T-cell (primary cell): ENCODE measurements at regions not wholly inside any gene's neighbourhood (a gene's known extent, or its start where the extent isn't known, plus 50 kb on each side); places are given as distances from the start of the nearest gene placed in this dataset.

Source experiments
- ATAC-seq, 4 experiments: fragments of 200-7000 bp in 3 of 4; fragments of 150-1000 bp in 1 of 4; cut with Tn5 transposase; replicated peaks in 1 of 4; 1 replicate in 3 of 4; 2 replicates in 1 of 4; pipeline ENCODE4 v1.10.0; 2021; ENCODE audit warnings: moderate library complexity in 3 of 4, mild to moderate bottlenecking in 2 of 4, moderate number of reproducible peaks in 1 of 4
- CTCF ChIA-PET, 2 donors: fragments of 300-600 bp; sonication (Branson Sonifier 250); formaldehyde crosslinking; loops; one replicate each; lab custom pipeline; 2022; ENCODE audit warnings: antibody characterized with exemption in 2 of 2; lab: Charles Lee
- POLR2A ChIA-PET, 2 donors: fragments of 300-600 bp; sonication (Branson Sonifier 250); formaldehyde crosslinking; loops; one replicate each; lab custom pipeline; 2022; ENCODE audit warnings: antibody characterized with exemption in 2 of 2; lab: Charles Lee
- DNase-seq, 35 experiments: peaks; one replicate each; pipeline versions ENCODE4 v3.0.0 to v3.0.0-alpha.2; 2013 to 2023
- H3K27ac ChIP-seq: one replicate; pipeline ENCODE4 v1.5.1; 2013; ENCODE audit warnings: low read length
- H3K27me3 ChIP-seq, 2 experiments: replicated peaks in 1 of 2; 1 replicate in 1 of 2; 2 replicates in 1 of 2; pipeline versions ENCODE4 v1.6.1 to v1.7.0; 2013; ENCODE audit warnings: low read length in 1 of 2, mixed read lengths in 1 of 2; ENCODE audit not compliant: control insufficient read depth in 2 of 2, insufficient read depth in 2 of 2; ENCODE audit errors: extremely low read depth in 1 of 2
- H3K36me3 ChIP-seq, 2 donors: 1 replicate in 1 of 2; 2 replicates in 1 of 2; pipeline versions ENCODE4 v1.6.1 to v1.7.0; 2013; ENCODE audit warnings: low read length in 1 of 2; ENCODE audit not compliant: control insufficient read depth in 2 of 2, insufficient read depth in 1 of 2; ENCODE audit errors: extremely low read depth in 1 of 2
- H3K4me1 ChIP-seq, 2 experiments: 1 replicate in 1 of 2; 2 replicates in 1 of 2; pipeline versions ENCODE4 v1.6.1 to v1.7.0; 2013; ENCODE audit warnings: low read length in 2 of 2, mixed read lengths in 1 of 2; ENCODE audit not compliant: insufficient read depth in 2 of 2, control insufficient read depth in 1 of 2; ENCODE audit errors: extremely low read depth in 1 of 2
- H3K4me3 ChIP-seq, 2 donors: 1 replicate in 1 of 2; 2 replicates in 1 of 2; pipeline versions ENCODE4 v1.5.1 to v1.7.0; 2013; ENCODE audit warnings: mild to moderate bottlenecking in 2 of 2, low read length in 1 of 2, moderate library complexity in 1 of 2; ENCODE audit not compliant: control insufficient read depth in 1 of 2; ENCODE audit errors: extremely low read depth in 1 of 2
- H3K9me3 ChIP-seq: 2 replicates; pipeline ENCODE4 v1.7.0; 2013
- H3K27ac Mint-ChIP-seq, 2 donors: one replicate each; pipeline ENCODE4 v1.8.0; 2020 to 2021; ENCODE audit warnings: mild to moderate bottlenecking in 2 of 2, mixed read lengths in 2 of 2
- H3K27me3 Mint-ChIP-seq, 2 donors: one replicate each; pipeline ENCODE4 v1.8.0; 2021 to 2022; ENCODE audit warnings: mixed read lengths in 2 of 2
- H3K36me3 Mint-ChIP-seq: one replicate; pipeline ENCODE4 v1.8.0; 2021; ENCODE audit warnings: mixed read lengths
- H3K4me1 Mint-ChIP-seq, 3 donors: one replicate each; pipeline ENCODE4 v1.8.0; 2020 to 2022; ENCODE audit warnings: mixed read lengths in 3 of 3, mild to moderate bottlenecking in 1 of 3
- H3K4me3 Mint-ChIP-seq, 3 donors: one replicate each; pipeline ENCODE4 v1.8.0; 2020 to 2022; ENCODE audit warnings: mild to moderate bottlenecking in 3 of 3, mixed read lengths in 3 of 3, moderate library complexity in 3 of 3
- H3K9me3 Mint-ChIP-seq, 3 donors: one replicate each; pipeline ENCODE4 v1.8.0; 2020 to 2022; ENCODE audit warnings: mixed read lengths in 3 of 3
- WGBS: methylation state at CpG from one replicate; pipeline ENCODE4 v1.1.5; 2013; ENCODE audit warnings: missing lambda C conversion rate; ENCODE audit not compliant: insufficient coverage; 5-methylcytosine and 5-hydroxymethylcytosine counted together

- Histone ChIP-seq H3K4me3 (no peak overlapping the region), H3K4me1 (peaks cover 14 to 26% of the 10 kb centered on the region in 2 experiments), H3K27me3 (no peaks in the 10 kb centered on the region), H3K27ac (no peak overlapping the region), H3K36me3 (no peaks in the 10 kb centered on the region), H3K9me3 (no peaks in the 10 kb centered on the region)
- H3K9me3 Mint-ChIP-seq: peaks cover 4 to 16% (median 4%) of the 10 kb centered on the region in 3 donors
- DNase-seq: no peak
- ChIA-PET CTCF (no interaction called here), POLR2A (interaction anchor here in 1 of 2 donors (0.7 kb wide), 1 partner anchor 51 kb away, joined by 3 read pairs; no protein-coding TSS in a partner anchor)
- ATAC-seq: no peak
- H3K36me3 Mint-ChIP-seq: no peaks in the 10 kb centered on the region
- no peaks in the 10 kb centered on the region for H3K27me3 Mint-ChIP-seq
- 50% methylated on average over 1 of the region's 2 CpGs for WGBS
- H3K27ac Mint-ChIP-seq: no peak overlapping the region
- peaks cover 25 to 29% (median 27%) of the 10 kb centered on the region in 3 donors for H3K4me1 Mint-ChIP-seq
- H3K4me3 Mint-ChIP-seq: no peak overlapping the region
These were observed 198.1 kb upstream of the ARHGAP20 start for GRCh38 chr11:110910384-110910783.

DNA sequence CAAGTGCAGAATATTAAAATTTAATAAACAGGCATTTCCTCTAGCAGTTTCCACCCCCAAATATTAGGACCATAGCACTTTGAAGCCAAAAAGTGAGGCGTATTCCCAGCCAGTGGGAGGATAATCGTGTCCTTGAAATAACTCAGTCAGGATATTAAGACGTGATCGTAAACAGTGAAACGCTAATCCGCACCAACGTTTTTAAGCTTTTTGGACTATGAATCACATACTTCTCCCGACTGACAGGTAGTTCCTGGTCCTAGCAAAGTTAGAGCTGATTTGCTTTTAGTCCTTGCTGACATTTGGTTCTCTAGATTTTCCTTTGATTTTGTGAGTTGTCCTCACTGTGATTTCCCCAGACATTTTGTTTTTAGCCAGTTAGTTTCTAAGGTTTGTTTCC, 197.1 kb upstream of the ARHGAP20 start:
- Mint-ChIP-seq H3K27ac (no peak overlapping the region), H3K4me1 (peaks cover 25 to 29% (median 27%) of the 10 kb centered on the region in 3 donors), H3K4me3 (no peak overlapping the region), H3K36me3 (no peaks in the 10 kb centered on the region), H3K27me3 (no peaks in the 10 kb centered on the region), H3K9me3 (peaks cover 0 to 12% (median 4%) of the 10 kb centered on the region in 3 donors)
- ChIA-PET POLR2A (no interaction called here), CTCF (no interaction called here)
- peaks cover 14 to 26% of the 10 kb centered on the region in 2 experiments for H3K4me1 ChIP-seq
- no peaks in the 10 kb centered on the region for H3K9me3 ChIP-seq
- H3K36me3 ChIP-seq: no peaks in the 10 kb centered on the region
- no peak overlapping the region for H3K4me3 ChIP-seq
- no peak overlapping the region for H3K27ac ChIP-seq
- H3K27me3 ChIP-seq: no peaks in the 10 kb centered on the region
- WGBS: 93% methylated on average over 7 of the region's 8 CpGs
- no peak for DNase-seq
- ATAC-seq: no peak

- Histone ChIP-seq H3K27me3 (no peaks in the 10 kb centered on the region), H3K4me1 (peaks cover 14 to 26% of the 10 kb centered on the region in 2 experiments), H3K36me3 (no peaks in the 10 kb centered on the region), H3K9me3 (no peaks in the 10 kb centered on the region), H3K4me3 (peak overlapping the region in 1 of 2 donors; percentile 19), H3K27ac (no peak overlapping the region)
- Mint-ChIP-seq H3K36me3 (no peaks in the 10 kb centered on the region), H3K9me3 (peaks cover 0 to 12% (median 4%) of the 10 kb centered on the region in 3 donors), H3K4me1 (peaks cover 25 to 29% (median 27%) of the 10 kb centered on the region in 3 donors), H3K4me3 (peak overlapping the region in 1 of 3 donors; percentile 66), H3K27ac (peak overlapping the region; percentile 81 to 90), H3K27me3 (no peaks in the 10 kb centered on the region)
- peak in 1 of 4 experiments; percentile 29 for ATAC-seq
- WGBS: 20% methylated on average over 1 of the region's 3 CpGs
- POLR2A ChIA-PET: no interaction called here
- CTCF ChIA-PET: no interaction called here
- DNase-seq: peak in 2 of 35 experiments; percentile 2 to 7
These were observed 196.3 kb upstream of the ARHGAP20 start for GRCh38 chr11:110908401-110909105.

- CTCF ChIA-PET: no interaction called here
- H3K36me3 Mint-ChIP-seq: no peaks in the 10 kb centered on the region
- POLR2A ChIA-PET: no interaction called here
These were observed 195.4 kb upstream of the ARHGAP20 start for GRCh38 chr11:110907629-110908028.

GRCh38 chr11:110903830-110904229, 191.6 kb upstream of the ARHGAP20 start:
- Histone ChIP-seq H3K36me3 (no peaks in the 10 kb centered on the region), H3K27me3 (no peaks in the 10 kb centered on the region), H3K9me3 (no peaks in the 10 kb centered on the region), H3K4me3 (no peak overlapping the region), H3K4me1 (peaks cover 13 to 20% of the 10 kb centered on the region in 2 experiments), H3K27ac (no peak overlapping the region)
- WGBS: 97% methylated on average over 3 of the region's 5 CpGs
- Mint-ChIP-seq H3K4me1 (peaks cover 19 to 22% (median 20%) of the 10 kb centered on the region in 3 donors), H3K27me3 (peaks cover 0 to 2% of the 10 kb centered on the region in 2 donors), H3K27ac (no peak overlapping the region), H3K36me3 (no peaks in the 10 kb centered on the region), H3K9me3 (peaks cover 0 to 12% (median 4%) of the 10 kb centered on the region in 3 donors), H3K4me3 (no peak overlapping the region)
- CTCF ChIA-PET: no interaction called here
- no peak for ATAC-seq
- POLR2A ChIA-PET: interaction anchor here in 1 of 2 donors (0.9 kb wide), 1 partner anchor 49 kb away, joined by 3 read pairs; no protein-coding TSS in a partner anchor
- DNase-seq: no peak

More at GRCh38 chr11:110907629-110908028, 195.4 kb upstream of the ARHGAP20 start:
- Mint-ChIP-seq H3K4me3 (peak overlapping the region in 1 of 3 donors; percentile 66), H3K27ac (peak overlapping the region; percentile 81 to 90), H3K9me3 (peaks cover 0 to 12% (median 4%) of the 10 kb centered on the region in 3 donors), H3K27me3 (no peaks in the 10 kb centered on the region), H3K4me1 (peaks cover 25 to 29% (median 27%) of the 10 kb centered on the region in 3 donors)
- H3K4me3 ChIP-seq: no peak overlapping the region
- no peaks in the 10 kb centered on the region for H3K27me3 ChIP-seq
- ATAC-seq (peak; percentile 72 to 87 (median 78)), DNase-seq (peak in 2 of 35 experiments; percentile 14 to 37)
- H3K36me3 ChIP-seq: no peaks in the 10 kb centered on the region
- peaks cover 14 to 26% of the 10 kb centered on the region in 2 experiments for H3K4me1 ChIP-seq
- no peak overlapping the region for H3K27ac ChIP-seq
- no peaks in the 10 kb centered on the region for H3K9me3 ChIP-seq
- WGBS: no CpG with 5 or more reads among the region's 1 CpG

DNA sequence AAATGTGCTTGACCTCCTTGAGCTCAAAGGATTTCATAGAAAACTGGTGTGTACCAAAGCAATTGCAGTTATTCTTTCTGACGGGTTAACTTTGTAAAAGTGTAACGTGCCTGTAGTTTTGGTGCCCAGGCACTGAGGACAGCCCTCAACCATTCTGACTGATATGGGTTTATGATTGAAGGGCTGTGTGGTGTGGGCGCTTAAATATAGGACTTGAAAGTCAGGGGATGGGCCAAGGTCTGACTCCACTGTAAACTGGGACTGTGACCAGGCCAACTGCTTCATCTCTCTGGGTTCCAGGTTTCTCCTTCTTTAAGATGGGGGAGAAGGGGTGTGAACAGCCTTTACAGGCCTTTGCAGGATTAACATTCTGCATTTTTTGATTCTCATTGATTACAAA, 191.1 kb upstream of the ARHGAP20 start:
- H3K27me3 Mint-ChIP-seq: peaks cover 0 to 2% of the 10 kb centered on the region in 2 donors
- no peaks in the 10 kb centered on the region for H3K36me3 Mint-ChIP-seq
- ATAC-seq (no peak), DNase-seq (no peak)
- CTCF ChIA-PET: no interaction called here
- no peak overlapping the region for H3K27ac Mint-ChIP-seq
- H3K9me3 Mint-ChIP-seq: peaks cover 0 to 12% (median 4%) of the 10 kb centered on the region in 3 donors
- POLR2A ChIA-PET: no interaction called here
- Histone ChIP-seq H3K4me3 (no peak overlapping the region), H3K9me3 (no peaks in the 10 kb centered on the region), H3K27me3 (no peaks in the 10 kb centered on the region), H3K36me3 (no peaks in the 10 kb centered on the region), H3K27ac (no peak overlapping the region), H3K4me1 (peaks cover 9 to 15% of the 10 kb centered on the region in 2 experiments)
- WGBS: 81% methylated on average over 3 of the region's 3 CpGs
- peaks cover 14 to 17% (median 15%) of the 10 kb centered on the region in 3 donors for H3K4me1 Mint-ChIP-seq
- no peak overlapping the region for H3K4me3 Mint-ChIP-seq
